ENCODE measurements at regions not wholly inside any gene's neighbourhood (a gene's known extent, or its start where the extent isn't known, plus 50 kb on each side); places are given as distances from the start of the nearest gene placed in this dataset.

DNA sequence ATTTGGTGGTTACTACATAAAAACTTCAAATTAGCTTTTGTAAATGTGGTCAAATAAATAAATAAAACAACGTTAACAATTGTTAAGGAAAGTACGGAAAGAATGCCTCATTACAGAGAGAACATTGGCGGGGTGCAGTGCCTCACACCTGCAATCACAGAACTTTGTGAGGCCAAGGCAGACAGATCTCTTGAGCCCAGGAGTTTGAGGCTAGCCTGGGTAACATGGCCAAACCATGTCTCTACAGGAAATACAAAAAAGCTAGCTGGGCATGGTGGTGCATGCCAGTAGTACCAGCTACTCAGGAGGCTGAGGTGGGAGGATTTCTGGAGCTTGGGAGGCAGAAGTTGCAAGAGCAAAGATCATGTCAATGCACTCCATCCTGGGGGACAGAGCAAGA lies 59.4 kb upstream of the VPREB1 start:
- TF ChIP-seq, protein P1, sequence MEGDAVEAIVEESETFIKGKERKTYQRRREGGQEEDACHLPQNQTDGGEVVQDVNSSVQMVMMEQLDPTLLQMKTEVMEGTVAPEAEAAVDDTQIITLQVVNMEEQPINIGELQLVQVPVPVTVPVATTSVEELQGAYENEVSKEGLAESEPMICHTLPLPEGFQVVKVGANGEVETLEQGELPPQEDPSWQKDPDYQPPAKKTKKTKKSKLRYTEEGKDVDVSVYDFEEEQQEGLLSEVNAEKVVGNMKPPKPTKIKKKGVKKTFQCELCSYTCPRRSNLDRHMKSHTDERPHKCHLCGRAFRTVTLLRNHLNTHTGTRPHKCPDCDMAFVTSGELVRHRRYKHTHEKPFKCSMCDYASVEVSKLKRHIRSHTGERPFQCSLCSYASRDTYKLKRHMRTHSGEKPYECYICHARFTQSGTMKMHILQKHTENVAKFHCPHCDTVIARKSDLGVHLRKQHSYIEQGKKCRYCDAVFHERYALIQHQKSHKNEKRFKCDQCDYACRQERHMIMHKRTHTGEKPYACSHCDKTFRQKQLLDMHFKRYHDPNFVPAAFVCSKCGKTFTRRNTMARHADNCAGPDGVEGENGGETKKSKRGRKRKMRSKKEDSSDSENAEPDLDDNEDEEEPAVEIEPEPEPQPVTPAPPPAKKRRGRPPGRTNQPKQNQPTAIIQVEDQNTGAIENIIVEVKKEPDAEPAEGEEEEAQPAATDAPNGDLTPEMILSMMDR (IDR thresholded peaks at IDR 0.05): no peak
- TF ChIP-seq POLR2A (IDR thresholded peaks at IDR 0.05): no peak
- no peak for TF ChIP-seq EP300 (IDR thresholded peaks at IDR 0.05)
- TF ChIP-seq POLR2AphosphoS5 (IDR thresholded peaks at IDR 0.05): no peak
